ENCODE measurements at regions not wholly inside any gene's neighbourhood (a gene's known extent, or its start where the extent isn't known, plus 50 kb on each side); places are given as distances from the start of the nearest gene placed in this dataset.

GRCh38 chr3:161555320-161555719 is 58.7 kb downstream of the OTOL1 start:
- intact Hi-C loops (cut with DNase I), result no loop called here
- H3K4me3 ChIP-seq, result no peak overlapping the region
- no peaks in the 10 kb centered on the region for H3K9me3 ChIP-seq
- no peak for TF ChIP-seq CTCF (IDR thresholded peaks at IDR 0.05)
- no peaks in the 10 kb centered on the region for H3K4me1 ChIP-seq
- no peaks in the 10 kb centered on the region for H3K36me3 ChIP-seq
- no peak for ATAC-seq
- H3K27ac ChIP-seq, result no peak overlapping the region
- DNase-seq, result no peak
- H3K27me3 ChIP-seq, result no peaks in the 10 kb centered on the region

- DNase-seq (no peak), ATAC-seq (no peak)
- Histone ChIP-seq H3K9me3 (no peaks in the 10 kb centered on the region), H3K4me3 (no peak overlapping the region), H3K36me3 (no peaks in the 10 kb centered on the region), H3K27ac (no peak overlapping the region), H3K27me3 (no peaks in the 10 kb centered on the region), H3K4me1 (no peaks in the 10 kb centered on the region)
- TF ChIP-seq CTCF (IDR thresholded peaks at IDR 0.05), result no peak
- intact Hi-C loops (cut with DNase I), result no loop called here
Measured at GRCh38 chr3:161556533-161556932, 59.9 kb downstream of the OTOL1 start.

- ATAC-seq (no peak), DNase-seq (no peak)
- Histone ChIP-seq H3K36me3 (no peaks in the 10 kb centered on the region), H3K27me3 (no peaks in the 10 kb centered on the region), H3K4me1 (no peaks in the 10 kb centered on the region), H3K27ac (no peak overlapping the region), H3K4me3 (no peak overlapping the region), H3K9me3 (no peaks in the 10 kb centered on the region)
- TF ChIP-seq CTCF (IDR thresholded peaks at IDR 0.05), result no peak
- intact Hi-C loops (cut with DNase I), result no loop called here
Measured at GRCh38 chr3:161556941-161557340, 60.3 kb downstream of the OTOL1 start.

- DNase-seq (no peak), ATAC-seq (no peak)
- intact Hi-C loops (cut with DNase I), result no loop called here
- no peak for TF ChIP-seq CTCF (IDR thresholded peaks at IDR 0.05)
- no peak overlapping the region for H3K4me3 ChIP-seq
- H3K27me3 ChIP-seq, result no peaks in the 10 kb centered on the region
- no peaks in the 10 kb centered on the region for H3K4me1 ChIP-seq
- no peaks in the 10 kb centered on the region for H3K9me3 ChIP-seq
- no peak overlapping the region for H3K27ac ChIP-seq
- no peaks in the 10 kb centered on the region for H3K36me3 ChIP-seq
Measured at GRCh38 chr3:161557445-161558150, 61.0 kb downstream of the OTOL1 start.

- no peak overlapping the region for H3K27ac ChIP-seq
- no peaks in the 10 kb centered on the region for H3K4me1 ChIP-seq
- no peaks in the 10 kb centered on the region for H3K36me3 ChIP-seq
- H3K4me3 ChIP-seq, result no peak overlapping the region
- DNase-seq, result no peak
- no peak for TF ChIP-seq CTCF (IDR thresholded peaks at IDR 0.05)
- no peaks in the 10 kb centered on the region for H3K27me3 ChIP-seq
- intact Hi-C loops (cut with DNase I), result no loop called here
- no peaks in the 10 kb centered on the region for H3K9me3 ChIP-seq
- ATAC-seq, result no peak
Measured at GRCh38 chr3:161558236-161558635, 61.6 kb downstream of the OTOL1 start.

Data from upper lobe of right lung (tissue), 1 donor.